ENCODE measurements at regions not wholly inside any gene's neighbourhood (a gene's known extent, or its start where the extent isn't known, plus 50 kb on each side); places are given as distances from the start of the nearest gene placed in this dataset.
"Not testable (repeated sequence)": the region's sequence is repeated elsewhere in the genome, so short reads cannot be mapped to it uniquely, and the experiment has no call there.

DNA sequence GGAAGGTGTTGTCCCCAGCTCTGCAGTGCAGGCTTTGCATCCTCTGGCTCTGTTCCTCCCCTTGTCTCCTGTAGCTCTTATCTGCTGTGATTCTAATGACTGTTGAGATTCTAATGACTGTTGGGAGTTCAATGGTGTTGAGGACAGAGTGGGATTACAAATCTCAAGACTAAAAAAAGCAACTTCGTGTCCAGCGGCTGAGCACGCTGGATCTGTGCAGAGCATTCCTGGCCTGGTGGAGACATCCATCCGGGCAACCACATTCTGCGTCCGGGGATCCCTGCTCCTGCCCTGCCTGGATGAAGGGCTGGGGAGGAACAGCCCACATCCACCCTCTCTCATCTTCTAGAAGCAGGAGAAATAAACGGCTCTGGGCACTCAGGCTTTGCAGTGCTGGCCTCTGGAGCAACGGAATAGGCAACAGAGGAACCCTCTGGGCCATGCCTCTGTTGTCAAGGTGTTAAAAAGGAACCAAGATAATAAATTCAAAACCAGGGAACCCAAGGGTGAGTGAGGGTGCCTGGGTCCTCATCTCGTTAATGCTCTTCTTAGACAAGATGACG lies 106.7 kb upstream of the ASB18 start:
- no peak for DNase-seq (ENCODE audit: low read depth, low spot score)

DNA sequence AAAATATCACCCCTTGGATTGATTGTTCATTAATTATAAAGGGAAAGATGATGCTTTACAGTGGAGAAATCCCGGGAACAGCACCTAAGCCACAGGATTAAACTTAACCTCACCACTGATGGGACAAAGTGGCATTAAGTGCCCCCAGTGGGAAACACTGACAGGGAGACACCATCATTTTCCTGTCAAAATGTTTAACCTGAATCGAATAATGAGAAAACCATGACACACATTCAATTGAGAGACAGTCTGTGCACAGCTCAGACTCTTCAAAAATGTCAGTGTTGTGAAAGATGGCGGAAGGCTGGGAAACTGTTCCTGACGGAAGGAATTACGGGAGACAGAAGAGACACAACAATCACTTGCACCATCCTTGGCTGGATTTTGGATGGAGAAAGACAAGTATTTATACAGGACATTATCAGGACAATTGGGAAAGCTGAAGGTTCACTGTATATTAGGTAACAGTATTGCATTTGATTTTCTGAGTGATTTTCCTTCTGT lies 111.8 kb upstream of the ASB18 start:
- no peak for DNase-seq (ENCODE audit: low read depth, low spot score)

- DNase-seq (ENCODE audit: low read depth, low spot score) = no peak
These were observed 112.5 kb upstream of the ASB18 start for GRCh38 chr2:236376566-236377244.

- DNase-seq (ENCODE audit: low read depth, low spot score) = no peak
These were observed 115.9 kb upstream of the ASB18 start for GRCh38 chr2:236380051-236380612.

- DNase-seq (ENCODE audit: low read depth, low spot score) = not testable (repeated sequence)
These were observed 117.0 kb upstream of the ASB18 start for GRCh38 chr2:236381253-236381652.

GRCh38 chr2:236389284-236390216 lies 125.3 kb upstream of the ASB18 start:
- DNase-seq (ENCODE audit: low read depth, low spot score) = not testable (repeated sequence)

GRCh38 chr2:236393101-236393500 lies 128.9 kb upstream of the ASB18 start:
- no peak for DNase-seq (ENCODE audit: low read depth, low spot score)

DNA sequence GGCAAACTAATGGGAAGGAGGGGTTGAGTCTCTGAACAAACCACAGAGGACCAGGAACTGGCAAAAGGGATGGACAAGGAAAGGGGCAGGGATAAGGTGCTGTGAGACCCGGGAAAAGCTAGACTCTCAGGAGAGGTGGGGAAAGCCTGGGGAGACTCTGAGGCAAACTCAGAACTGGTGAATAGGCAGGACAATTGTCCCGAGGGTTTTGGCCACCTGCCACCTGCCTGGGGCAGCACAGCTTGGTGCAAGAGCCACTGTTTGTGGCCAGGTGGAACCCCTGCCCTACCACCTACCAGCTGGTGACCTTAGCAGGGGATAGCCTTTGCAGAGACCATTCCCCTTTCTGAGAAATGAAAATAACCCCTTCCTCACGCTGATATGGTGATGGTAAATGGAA lies 129.4 kb upstream of the ASB18 start:
- DNase-seq (ENCODE audit: low read depth, low spot score) = no peak

GRCh38 chr2:236394571-236394970 lies 130.4 kb upstream of the ASB18 start:
- DNase-seq (ENCODE audit: low read depth, low spot score) = no peak

GRCh38 chr2:236395067-236395466 lies 130.9 kb upstream of the ASB18 start:
- DNase-seq (ENCODE audit: low read depth, low spot score) = no peak

GRCh38 chr2:236396818-236397350 lies 132.7 kb upstream of the ASB18 start:
- DNase-seq (ENCODE audit: low read depth, low spot score) = no peak

- no peak for DNase-seq (ENCODE audit: low read depth, low spot score)
These were observed 133.5 kb upstream of the ASB18 start for GRCh38 chr2:236397681-236398080.

DNA sequence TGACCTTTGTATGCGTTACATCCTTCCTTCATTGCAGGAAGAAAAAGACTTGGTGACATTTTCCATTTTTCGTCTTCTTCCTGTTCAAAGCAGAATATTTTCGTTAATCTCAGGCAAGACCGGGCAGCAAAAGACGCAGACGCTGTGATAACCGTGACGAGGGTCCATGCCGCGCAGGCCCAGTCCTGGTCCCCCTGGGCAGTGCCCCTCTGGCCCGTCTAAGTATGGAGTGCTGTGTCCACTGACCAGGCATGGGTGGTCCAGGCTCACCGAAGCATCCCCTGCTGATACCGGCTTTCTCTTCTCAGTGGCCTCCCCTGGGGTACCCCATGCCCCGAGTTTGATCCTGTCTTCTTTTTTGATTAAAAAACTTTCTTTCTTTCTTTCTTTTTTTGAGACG lies 135.2 kb upstream of the ASB18 start:
- no peak for DNase-seq (ENCODE audit: low read depth, low spot score)

DNA sequence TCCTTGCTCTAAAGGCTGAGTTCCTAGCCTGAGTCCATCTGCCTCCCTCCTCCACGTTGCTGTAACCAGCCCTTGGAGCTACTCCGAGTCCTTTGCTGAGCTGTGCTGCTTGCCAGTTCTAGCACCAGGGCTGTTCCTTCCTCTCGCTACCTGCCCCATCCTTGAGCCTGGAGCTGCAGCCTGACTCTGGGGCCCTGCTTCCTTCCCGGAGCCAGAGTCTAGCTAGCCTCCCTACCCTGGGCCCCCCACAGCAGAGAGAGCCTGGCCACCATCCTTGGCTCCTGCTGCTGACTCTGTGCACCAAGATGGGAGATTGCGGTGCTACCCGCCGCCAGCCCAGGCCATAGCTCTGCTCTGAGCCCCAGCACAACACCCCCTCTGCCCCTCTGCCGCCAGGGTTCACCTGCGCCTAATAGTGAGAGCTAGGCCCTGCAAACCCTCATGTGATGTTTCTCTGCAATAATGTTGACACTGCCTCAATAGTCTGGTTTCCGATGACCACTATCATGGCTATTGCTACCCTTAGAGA lies 135.9 kb upstream of the ASB18 start:
- DNase-seq (ENCODE audit: low read depth, low spot score) = no peak

DNA sequence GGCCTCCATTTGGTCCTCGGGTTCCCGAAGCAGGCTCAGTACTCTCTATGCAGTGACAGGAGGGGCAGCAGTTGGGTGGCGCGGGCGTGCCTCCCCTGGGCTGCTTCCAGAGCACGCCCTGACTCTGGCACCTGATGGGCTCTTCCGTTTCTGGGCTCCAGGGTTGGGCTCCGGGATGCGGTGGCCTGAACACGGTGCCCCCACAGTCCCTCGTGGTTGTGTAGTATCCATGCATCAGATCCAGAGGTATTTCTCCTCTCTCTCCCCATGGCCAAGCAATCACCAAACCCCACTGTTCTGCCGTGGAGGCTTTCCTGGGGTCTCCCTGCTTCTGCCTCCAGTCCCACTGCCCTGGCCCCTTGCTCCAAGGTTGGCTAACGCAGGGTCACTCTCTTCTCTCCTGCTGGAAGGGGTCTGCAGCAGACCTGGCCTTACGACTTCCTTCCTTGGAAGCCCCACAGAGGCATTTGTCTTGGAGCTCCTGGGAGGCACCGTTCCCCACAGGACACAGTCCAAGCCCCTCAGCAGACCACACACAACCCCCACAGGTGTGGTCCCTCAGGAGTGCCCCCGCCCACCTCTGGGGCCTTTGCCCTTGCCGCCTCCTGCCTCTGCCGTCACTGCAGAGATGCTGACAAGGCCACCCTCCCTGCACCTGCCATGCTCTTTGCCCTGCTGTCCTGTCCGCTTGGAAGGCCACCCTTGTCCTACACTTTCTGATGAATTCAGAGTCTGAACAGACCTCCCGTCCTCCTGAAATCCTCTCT lies 136.6 kb upstream of the ASB18 start:
- no peak for DNase-seq (ENCODE audit: low read depth, low spot score)

GRCh38 chr2:236402033-236402790 lies 138.0 kb upstream of the ASB18 start:
- no peak for DNase-seq (ENCODE audit: low read depth, low spot score)

DNA sequence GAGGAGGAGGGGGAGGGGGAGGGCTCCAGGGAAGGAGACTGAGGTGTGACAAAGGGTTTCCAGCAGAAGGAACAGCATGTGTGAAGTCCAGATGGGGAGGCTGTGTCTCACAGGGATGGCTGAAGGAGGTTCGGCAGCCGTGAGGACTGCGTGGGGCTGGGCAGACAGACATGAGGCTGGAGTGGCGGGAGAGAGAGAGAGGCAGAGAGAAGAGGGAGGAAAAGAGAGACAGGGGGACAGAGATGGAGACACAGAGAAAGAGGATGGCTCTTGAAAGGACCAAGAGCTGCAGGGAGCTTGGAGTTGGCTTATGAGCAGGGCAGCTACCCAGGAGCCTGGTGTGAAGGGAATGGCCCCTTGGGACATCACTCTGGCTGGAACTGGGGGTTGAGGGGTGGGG lies 138.9 kb upstream of the ASB18 start:
- DNase-seq (ENCODE audit: low read depth, low spot score) = no peak

DNA sequence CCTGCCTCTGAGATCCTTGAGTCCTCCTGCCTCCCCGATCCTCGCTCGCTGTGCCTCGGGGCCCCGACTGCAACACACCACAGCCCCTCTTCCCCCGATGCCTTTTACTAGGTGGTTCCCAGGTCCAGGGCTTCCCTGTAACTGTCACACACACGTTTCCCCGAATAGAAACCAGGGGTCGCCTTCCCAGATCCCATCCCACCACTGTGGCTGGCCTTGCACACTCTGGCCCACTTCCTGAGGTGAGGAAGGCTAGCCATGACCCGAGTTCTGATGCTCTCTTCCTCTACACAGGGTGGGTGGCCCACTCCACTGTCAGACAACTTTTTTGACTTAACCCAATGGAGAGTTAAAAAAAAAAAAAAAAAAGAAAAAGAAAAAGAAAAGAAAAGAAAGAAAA lies 139.6 kb upstream of the ASB18 start:
- no peak for DNase-seq (ENCODE audit: low read depth, low spot score)

DNA sequence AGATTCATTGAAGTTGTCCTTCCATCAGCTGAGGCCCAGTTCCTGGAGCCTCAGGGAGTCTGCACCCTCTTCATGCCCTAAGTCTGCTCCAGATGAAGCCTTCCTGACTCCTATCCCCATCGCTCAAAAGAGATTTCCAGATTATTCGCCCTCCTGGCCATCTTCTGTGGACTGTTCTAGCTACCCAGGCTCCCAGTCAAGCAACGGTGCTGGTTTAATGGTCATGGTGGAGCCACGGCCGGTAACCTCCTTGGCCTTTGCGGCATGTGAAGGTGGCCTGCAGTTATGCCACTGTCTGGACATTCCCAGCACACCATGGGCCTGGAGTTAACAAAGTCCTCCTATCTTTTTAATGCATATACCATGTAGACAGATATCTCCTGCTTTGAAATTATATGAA lies 140.1 kb upstream of the ASB18 start:
- no peak for DNase-seq (ENCODE audit: low read depth, low spot score)

DNA sequence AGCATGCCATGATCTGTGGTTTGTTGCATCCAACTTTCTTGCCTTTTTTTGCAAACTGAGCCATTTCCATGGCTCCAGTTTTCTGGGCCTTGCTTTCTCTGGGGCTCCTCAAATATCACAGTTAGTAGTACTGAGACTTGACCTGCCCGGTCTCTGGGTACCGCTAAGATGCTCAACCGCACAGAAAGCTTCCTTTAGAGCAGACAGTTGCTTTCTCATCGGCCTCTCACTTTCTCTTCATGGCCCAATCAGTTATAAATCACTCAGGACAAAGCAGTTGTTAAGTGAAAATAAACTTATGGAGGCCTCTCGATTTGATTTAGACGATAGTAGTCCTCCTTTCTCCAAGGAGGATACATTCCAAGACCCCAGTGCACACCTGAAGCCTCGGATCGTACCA lies 141.2 kb upstream of the ASB18 start:
- no peak for DNase-seq (ENCODE audit: low read depth, low spot score)
